Testis (tissue), 2 donors: ENCODE measurements at regions not wholly inside any gene's neighbourhood (a gene's known extent, or its start where the extent isn't known, plus 50 kb on each side); places are given as distances from the start of the nearest gene placed in this dataset.

ENCODE experiments used
- DNase-seq: peaks from one replicate; pipeline ENCODE4 v3.0.0-alpha.2; 2019
- H3K27ac ChIP-seq, 2 donors: fragments of 200-600 bp; sonication (generic); one replicate each; pipeline ENCODE4 v1.5.1; 2019
- H3K27me3 ChIP-seq: fragments of 200-600 bp; sonication (generic); one replicate; pipeline ENCODE4 v1.5.1; 2019
- H3K36me3 ChIP-seq: fragments of 200-600 bp; sonication (generic); one replicate; pipeline ENCODE4 v1.5.1; 2017; ENCODE audit warnings: low read depth; ENCODE audit errors: missing control alignments
- H3K4me1 ChIP-seq: fragments of 200-600 bp; sonication (generic); one replicate; pipeline ENCODE4 v1.5.1; 2019
- H3K4me3 ChIP-seq, 2 donors: fragments of 200-600 bp; sonication (generic); one replicate each; pipeline ENCODE4 v1.5.1; 2017 to 2019
- H3K9me3 ChIP-seq: fragments of 200-600 bp; sonication (generic); one replicate; pipeline ENCODE4 v1.5.1; 2017
- POLR2A ChIP-seq: fragments of 450-650 bp; IDR thresholded peaks from one replicate; pipeline ENCODE4 v1.6.1; 2017; ENCODE audit warnings: antibody characterized with exemption, mild to moderate bottlenecking, moderate library complexity
- WGBS, 2 donors: methylation state at CpG; one replicate each; pipeline ENCODE4 v1.1.5; 2018; 5-methylcytosine and 5-hydroxymethylcytosine counted together
- intact Hi-C: fragments of 100-400 bp; cut with DNase I; formaldehyde crosslinking; loops from one replicate; pipeline ENCODE4 v1.15.1; 2023; ENCODE audit warnings: low total_unique reads
- TF ChIP-seq, protein P1 (sequence below), 3 experiments: fragments of 450-650 bp in 2 of 3; fragments of 200-600 bp in 1 of 3; sonication (generic) in 1 of 3; IDR thresholded peaks; one replicate each; pipeline ENCODE4 v1.5.1; 2016 to 2019; ENCODE audit warnings: antibody characterized with exemption in 3 of 3, mild to moderate bottlenecking in 2 of 3, moderate library complexity in 1 of 3

- intact Hi-C loops: no loop called here
- Histone ChIP-seq H3K27ac (no peak overlapping the region), H3K4me1 (no peaks in the 10 kb centered on the region), H3K9me3 (no peaks in the 10 kb centered on the region), H3K36me3 (no peaks in the 10 kb centered on the region), H3K4me3 (no peak overlapping the region), H3K27me3 (no peaks in the 10 kb centered on the region)
- TF ChIP-seq, protein P1, sequence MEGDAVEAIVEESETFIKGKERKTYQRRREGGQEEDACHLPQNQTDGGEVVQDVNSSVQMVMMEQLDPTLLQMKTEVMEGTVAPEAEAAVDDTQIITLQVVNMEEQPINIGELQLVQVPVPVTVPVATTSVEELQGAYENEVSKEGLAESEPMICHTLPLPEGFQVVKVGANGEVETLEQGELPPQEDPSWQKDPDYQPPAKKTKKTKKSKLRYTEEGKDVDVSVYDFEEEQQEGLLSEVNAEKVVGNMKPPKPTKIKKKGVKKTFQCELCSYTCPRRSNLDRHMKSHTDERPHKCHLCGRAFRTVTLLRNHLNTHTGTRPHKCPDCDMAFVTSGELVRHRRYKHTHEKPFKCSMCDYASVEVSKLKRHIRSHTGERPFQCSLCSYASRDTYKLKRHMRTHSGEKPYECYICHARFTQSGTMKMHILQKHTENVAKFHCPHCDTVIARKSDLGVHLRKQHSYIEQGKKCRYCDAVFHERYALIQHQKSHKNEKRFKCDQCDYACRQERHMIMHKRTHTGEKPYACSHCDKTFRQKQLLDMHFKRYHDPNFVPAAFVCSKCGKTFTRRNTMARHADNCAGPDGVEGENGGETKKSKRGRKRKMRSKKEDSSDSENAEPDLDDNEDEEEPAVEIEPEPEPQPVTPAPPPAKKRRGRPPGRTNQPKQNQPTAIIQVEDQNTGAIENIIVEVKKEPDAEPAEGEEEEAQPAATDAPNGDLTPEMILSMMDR (IDR thresholded peaks at IDR 0.05): no peak
- no peak for TF ChIP-seq POLR2A
- 44 to 46% methylated on average over 2 of the region's 2 CpGs for WGBS, 2 donors
- no peak for DNase-seq
Observed at GRCh38 chr1:239563681-239564080, 177.3 kb downstream of the CHRM3 start.

DNA sequence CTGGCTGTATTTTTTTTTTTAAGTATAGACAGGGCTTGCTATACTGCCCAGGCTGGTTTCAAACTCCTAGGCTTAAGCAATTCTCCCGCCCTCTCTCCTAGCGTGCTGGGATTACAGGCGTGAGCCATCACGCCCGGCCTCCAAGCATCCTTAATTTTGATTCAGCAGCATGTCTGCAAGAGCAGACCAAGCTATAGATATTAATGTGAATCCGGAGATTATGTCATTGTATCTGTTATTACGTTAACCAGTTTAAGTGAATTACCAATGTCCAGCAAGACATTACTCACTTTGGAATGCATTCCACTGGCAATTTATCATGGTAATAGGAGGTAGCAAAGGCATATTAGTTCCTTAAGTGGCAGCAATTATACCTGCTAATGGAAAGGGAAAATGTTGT, 179.7 kb downstream of the CHRM3 start:
- intact Hi-C loops: no loop called here
- DNase-seq: no peak
- TF ChIP-seq POLR2A: no peak
- TF ChIP-seq, protein P1 (IDR thresholded peaks at IDR 0.05): no peak
- no peaks in the 10 kb centered on the region for H3K4me1 ChIP-seq
- no peaks in the 10 kb centered on the region for H3K36me3 ChIP-seq
- WGBS, 2 donors: 89 to 94% methylated on average over 7 of the region's 7 CpGs
- H3K27ac ChIP-seq: no peak overlapping the region
- H3K9me3 ChIP-seq: no peaks in the 10 kb centered on the region
- no peaks in the 10 kb centered on the region for H3K27me3 ChIP-seq
- no peak overlapping the region for H3K4me3 ChIP-seq

- TF ChIP-seq POLR2A: no peak
- TF ChIP-seq, protein P1 (IDR thresholded peaks at IDR 0.05): no peak
- Histone ChIP-seq H3K36me3 (no peaks in the 10 kb centered on the region), H3K27me3 (no peaks in the 10 kb centered on the region), H3K4me1 (no peaks in the 10 kb centered on the region), H3K27ac (no peak overlapping the region), H3K9me3 (no peaks in the 10 kb centered on the region), H3K4me3 (no peak overlapping the region)
- intact Hi-C loops: no loop called here
- 81 to 97% methylated on average over 3 of the region's 3 CpGs for WGBS, 2 donors
- no peak for DNase-seq
Observed at GRCh38 chr1:239570878-239571277, 184.5 kb downstream of the CHRM3 start.

DNA sequence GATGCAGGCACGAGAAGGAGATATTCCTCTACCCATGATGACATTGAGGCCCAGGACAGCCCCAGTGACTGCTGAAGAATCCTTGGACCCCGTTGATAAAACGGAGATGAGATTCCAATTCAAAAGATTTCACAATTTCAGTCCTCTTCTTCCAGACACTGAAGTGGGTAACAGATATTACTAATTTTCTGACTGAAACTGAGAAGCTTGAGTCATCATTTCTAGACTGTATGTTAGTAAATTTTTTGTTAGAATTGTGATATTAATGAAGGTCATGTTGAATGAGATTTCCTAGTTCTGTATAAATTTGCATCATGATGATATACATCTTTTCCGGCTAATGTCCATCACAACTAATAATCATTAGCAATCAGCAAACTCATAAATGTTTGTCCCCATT, 185.8 kb downstream of the CHRM3 start:
- no peak for DNase-seq
- 88 to 91% methylated on average over 4 of the region's 4 CpGs for WGBS, 2 donors
- Histone ChIP-seq H3K4me3 (no peak overlapping the region), H3K4me1 (no peaks in the 10 kb centered on the region), H3K9me3 (no peaks in the 10 kb centered on the region), H3K27ac (no peak overlapping the region), H3K36me3 (no peaks in the 10 kb centered on the region), H3K27me3 (no peaks in the 10 kb centered on the region)
- TF ChIP-seq, protein P1 (IDR thresholded peaks at IDR 0.05): no peak
- TF ChIP-seq POLR2A: no peak
- intact Hi-C loops: no loop called here

DNA sequence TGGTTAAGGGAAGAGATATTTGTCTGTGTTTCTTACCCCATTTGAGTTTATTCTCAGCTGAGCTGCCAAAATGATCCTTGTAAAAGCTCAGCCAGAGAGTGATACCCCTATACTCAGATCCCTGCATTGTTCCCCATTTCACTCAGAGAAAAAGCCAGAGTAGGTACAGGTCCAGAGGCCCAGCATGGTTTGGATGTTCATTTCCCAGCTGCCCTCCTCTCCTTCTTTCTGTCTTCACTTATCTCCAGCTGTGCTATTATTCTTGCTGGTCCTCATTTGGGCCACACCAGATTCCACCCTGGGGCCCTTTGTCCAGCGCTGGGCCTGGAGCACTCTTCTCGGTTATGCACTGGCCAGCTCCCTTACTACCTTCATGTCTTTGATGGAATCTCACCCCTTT, 187.7 kb downstream of the CHRM3 start:
- Histone ChIP-seq H3K4me1 (no peaks in the 10 kb centered on the region), H3K9me3 (no peaks in the 10 kb centered on the region), H3K27me3 (no peaks in the 10 kb centered on the region), H3K27ac (no peak overlapping the region), H3K4me3 (no peak overlapping the region), H3K36me3 (no peaks in the 10 kb centered on the region)
- no peak for DNase-seq
- TF ChIP-seq POLR2A: no peak
- TF ChIP-seq, protein P1 (IDR thresholded peaks at IDR 0.05): no peak
- intact Hi-C loops: no loop called here
- WGBS, 2 donors: 89 to 91% methylated on average over 2 of the region's 2 CpGs
